Chondrocyte (in vitro differentiated cells): ENCODE measurements at regions not wholly inside any gene's neighbourhood (a gene's known extent, or its start where the extent isn't known, plus 50 kb on each side); places are given as distances from the start of the nearest gene placed in this dataset.

Experiments
- DNase-seq: peaks from one replicate; pipeline ENCODE4 v3.0.0; 2021; ENCODE audit warnings: mixed read lengths, low spot score
- H3K27ac Mint-ChIP-seq: one replicate; pipeline ENCODE4 v1.8.0; 2021; ENCODE audit warnings: mild to moderate bottlenecking, moderate library complexity, mixed read lengths; ENCODE audit not compliant: unreplicated experiment
- H3K27me3 Mint-ChIP-seq: 2 replicates; pipeline ENCODE4 v1.8.0; 2021; ENCODE audit warnings: low read depth, mixed read lengths
- H3K36me3 Mint-ChIP-seq: 2 replicates; pipeline ENCODE4 v1.8.0; 2021; ENCODE audit warnings: low read depth, mixed read lengths
- H3K4me1 Mint-ChIP-seq: 2 replicates; pipeline ENCODE4 v1.8.0; 2021; ENCODE audit warnings: low read depth, mild to moderate bottlenecking, mixed read lengths
- H3K4me3 Mint-ChIP-seq: one replicate; pipeline ENCODE4 v1.8.0; 2021; ENCODE audit warnings: mild to moderate bottlenecking, moderate library complexity, mixed read lengths; ENCODE audit not compliant: unreplicated experiment
- H3K9me3 Mint-ChIP-seq: 2 replicates; pipeline ENCODE4 v1.8.0; 2021; ENCODE audit warnings: low read depth, mixed read lengths
- TF ChIP-seq, protein P1 (sequence below): fragments of 200-600 bp; sonication (generic); IDR thresholded peaks from 2 replicates; pipeline ENCODE4 v1.5.0; 2021; ENCODE audit warnings: antibody characterized with exemption, mild to moderate bottlenecking, moderate library complexity

DNA sequence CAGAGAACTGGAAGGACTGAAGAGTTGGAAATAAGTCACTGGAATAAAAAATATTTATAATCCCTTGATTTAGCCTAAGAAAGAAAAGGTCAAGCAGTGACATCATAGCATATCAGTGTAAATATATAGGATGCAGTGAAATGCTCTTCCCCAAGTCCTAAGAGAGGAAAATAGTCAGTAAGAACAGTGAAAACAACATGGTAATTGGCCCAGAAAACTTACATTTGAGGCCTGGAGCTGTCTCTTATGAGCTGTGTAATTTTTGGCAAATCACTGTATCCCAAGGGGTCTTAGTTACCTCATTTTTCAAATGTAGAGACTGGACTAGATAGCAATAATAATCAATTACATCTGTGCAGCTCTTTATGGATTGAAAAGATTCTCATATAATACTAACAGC, 255.7 kb upstream of the AR start:
- TF ChIP-seq, protein P1, sequence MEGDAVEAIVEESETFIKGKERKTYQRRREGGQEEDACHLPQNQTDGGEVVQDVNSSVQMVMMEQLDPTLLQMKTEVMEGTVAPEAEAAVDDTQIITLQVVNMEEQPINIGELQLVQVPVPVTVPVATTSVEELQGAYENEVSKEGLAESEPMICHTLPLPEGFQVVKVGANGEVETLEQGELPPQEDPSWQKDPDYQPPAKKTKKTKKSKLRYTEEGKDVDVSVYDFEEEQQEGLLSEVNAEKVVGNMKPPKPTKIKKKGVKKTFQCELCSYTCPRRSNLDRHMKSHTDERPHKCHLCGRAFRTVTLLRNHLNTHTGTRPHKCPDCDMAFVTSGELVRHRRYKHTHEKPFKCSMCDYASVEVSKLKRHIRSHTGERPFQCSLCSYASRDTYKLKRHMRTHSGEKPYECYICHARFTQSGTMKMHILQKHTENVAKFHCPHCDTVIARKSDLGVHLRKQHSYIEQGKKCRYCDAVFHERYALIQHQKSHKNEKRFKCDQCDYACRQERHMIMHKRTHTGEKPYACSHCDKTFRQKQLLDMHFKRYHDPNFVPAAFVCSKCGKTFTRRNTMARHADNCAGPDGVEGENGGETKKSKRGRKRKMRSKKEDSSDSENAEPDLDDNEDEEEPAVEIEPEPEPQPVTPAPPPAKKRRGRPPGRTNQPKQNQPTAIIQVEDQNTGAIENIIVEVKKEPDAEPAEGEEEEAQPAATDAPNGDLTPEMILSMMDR: no peak
- Mint-ChIP-seq H3K36me3 (no peaks in the 10 kb centered on the region), H3K27ac (no peak overlapping the region), H3K9me3 (peaks cover 5% of the 10 kb centered on the region), H3K27me3 (no peaks in the 10 kb centered on the region), H3K4me1 (no peaks in the 10 kb centered on the region), H3K4me3 (no peak overlapping the region)
- no peak for DNase-seq

DNA sequence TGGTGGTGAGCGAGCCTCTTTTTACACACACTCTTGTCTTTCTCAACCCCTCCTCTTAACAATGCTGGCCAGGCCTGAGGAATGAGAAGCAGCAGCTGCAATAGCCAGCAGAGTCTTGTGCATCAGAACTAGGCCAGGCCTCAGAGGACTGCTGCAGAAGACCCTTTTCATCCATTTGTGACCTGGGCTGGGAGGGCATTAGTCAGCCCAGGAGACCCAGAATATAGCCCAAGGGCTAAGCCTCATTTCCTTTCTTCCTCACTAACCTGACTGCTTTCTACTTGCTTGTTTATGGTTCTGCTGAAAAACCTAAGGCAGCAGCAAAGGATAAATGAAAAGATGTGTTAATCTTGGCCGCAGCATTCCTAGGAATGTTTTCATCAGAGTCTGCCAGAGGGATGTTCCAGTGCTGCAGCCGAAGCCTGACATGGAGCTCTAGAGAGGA, 254.7 kb upstream of the AR start:
- H3K27me3 Mint-ChIP-seq: no peaks in the 10 kb centered on the region
- no peaks in the 10 kb centered on the region for H3K4me1 Mint-ChIP-seq
- peaks cover 4% of the 10 kb centered on the region for H3K9me3 Mint-ChIP-seq
- TF ChIP-seq, protein P1: no peak
- no peak for DNase-seq
- H3K36me3 Mint-ChIP-seq: no peaks in the 10 kb centered on the region
- no peak overlapping the region for H3K27ac Mint-ChIP-seq
- H3K4me3 Mint-ChIP-seq: no peak overlapping the region

DNA sequence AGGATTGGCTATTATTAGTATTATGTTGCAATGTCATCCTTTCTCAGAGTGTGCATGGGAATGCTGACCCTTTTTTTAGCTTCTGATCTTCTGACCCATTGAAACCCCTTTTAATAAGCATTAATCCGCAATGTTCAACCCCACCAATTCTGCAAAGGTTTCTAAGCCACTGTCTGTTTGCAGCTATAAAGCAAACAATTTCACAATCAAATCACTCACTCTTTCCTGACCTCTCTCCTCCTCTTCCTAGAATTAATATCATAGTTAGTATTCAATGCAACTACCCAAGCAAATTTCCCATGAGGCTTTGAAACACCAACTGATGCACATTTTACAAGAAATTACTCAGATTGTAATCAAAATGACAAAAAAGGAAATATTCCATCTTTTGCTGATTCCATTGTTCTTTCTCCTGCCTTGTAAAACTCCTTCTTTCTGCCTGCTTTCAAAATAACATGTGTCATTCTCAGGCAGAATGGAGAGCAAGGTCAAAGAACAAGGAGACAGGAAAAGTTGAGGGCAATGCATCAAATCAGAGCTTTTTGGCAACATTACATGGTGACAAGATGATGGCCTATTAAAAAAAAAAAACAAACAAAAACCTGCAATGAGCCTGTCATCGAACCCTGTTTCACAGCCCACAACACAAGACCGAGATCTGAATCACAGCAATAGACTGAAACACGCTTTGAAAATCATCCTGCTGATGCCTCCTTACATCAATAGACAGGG, 253.2 kb upstream of the AR start:
- no peaks in the 10 kb centered on the region for H3K4me1 Mint-ChIP-seq
- no peak overlapping the region for H3K27ac Mint-ChIP-seq
- no peak for DNase-seq
- TF ChIP-seq, protein P1: no peak
- no peaks in the 10 kb centered on the region for H3K27me3 Mint-ChIP-seq
- H3K9me3 Mint-ChIP-seq: peaks cover 7% of the 10 kb centered on the region
- H3K36me3 Mint-ChIP-seq: no peaks in the 10 kb centered on the region
- no peak overlapping the region for H3K4me3 Mint-ChIP-seq

DNA sequence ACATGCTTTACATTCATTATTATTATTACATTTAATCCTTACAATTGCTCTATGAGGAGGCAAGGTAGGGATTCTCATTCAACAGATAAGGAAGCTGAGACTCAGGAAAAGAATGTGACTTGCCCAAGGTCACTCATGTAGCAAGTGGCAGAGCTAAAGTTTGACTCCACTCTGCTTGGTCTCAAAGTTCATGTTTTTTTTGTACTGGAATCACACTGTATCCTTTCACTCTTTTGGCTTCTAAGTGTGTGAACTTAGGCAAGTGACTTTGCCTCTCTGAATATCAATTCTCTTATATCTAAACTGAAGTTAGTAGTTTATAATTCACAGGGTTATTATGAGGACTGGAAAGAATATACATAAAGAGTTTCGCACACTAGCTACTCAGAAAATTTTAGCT, 247.9 kb upstream of the AR start:
- H3K36me3 Mint-ChIP-seq: no peaks in the 10 kb centered on the region

GRCh38 chrX:67296395-67296794, 247.4 kb upstream of the AR start:
- H3K27me3 Mint-ChIP-seq: no peaks in the 10 kb centered on the region
- DNase-seq: no peak

More for the DNA sequence above, 247.9 kb upstream of the AR start:
- Mint-ChIP-seq H3K9me3 (peaks cover 18% of the 10 kb centered on the region), H3K27me3 (no peaks in the 10 kb centered on the region), H3K4me1 (no peaks in the 10 kb centered on the region), H3K27ac (no peak overlapping the region), H3K4me3 (no peak overlapping the region)
- DNase-seq: no peak
- TF ChIP-seq, protein P1: no peak

More at GRCh38 chrX:67296395-67296794, 247.4 kb upstream of the AR start:
- Mint-ChIP-seq H3K4me3 (no peak overlapping the region), H3K9me3 (peaks cover 20% of the 10 kb centered on the region), H3K4me1 (no peaks in the 10 kb centered on the region), H3K36me3 (no peaks in the 10 kb centered on the region), H3K27ac (no peak overlapping the region)
- TF ChIP-seq, protein P1: no peak
